Adrenal gland (tissue), 9 donors: ENCODE measurements at regions not wholly inside any gene's neighbourhood (a gene's known extent, or its start where the extent isn't known, plus 50 kb on each side); places are given as distances from the start of the nearest gene placed in this dataset.

ENCODE experiments used
- DNase-seq, 7 donors: peaks; one replicate each; pipeline ENCODE4 v3.0.0-alpha.2; 2019 to 2020
- H3K27ac ChIP-seq, 5 donors: fragments of 200-600 bp; sonication (generic) in 4 of 5; 1 replicate in 3 of 5; 2 replicates in 2 of 5; pipeline versions ENCODE4 v1.5.1 to v1.8.0; 2016 to 2020; ENCODE audit warnings: mild to moderate bottlenecking in 1 of 5
- H3K27me3 ChIP-seq: fragments of 200-600 bp; 2 replicates; pipeline ENCODE4 v1.8.0; 2021
- H3K36me3 ChIP-seq, 2 donors: fragments of 200-600 bp; replicated peaks in 1 of 2; 1 replicate in 1 of 2; 2 replicates in 1 of 2; pipeline versions ENCODE4 v1.5.1 to v1.8.0; 2018 to 2022
- H3K4me1 ChIP-seq, 2 donors: fragments of 200-600 bp; replicated peaks in 1 of 2; 1 replicate in 1 of 2; 2 replicates in 1 of 2; pipeline versions ENCODE4 v1.5.1 to v1.8.0; 2018 to 2021
- H3K4me3 ChIP-seq, 4 donors: fragments of 200-600 bp; sonication (generic) in 3 of 4; one replicate each; pipeline ENCODE4 v1.5.1; 2016 to 2018
- H3K9me3 ChIP-seq, 3 donors: fragments of 200-600 bp; sonication (generic) in 1 of 3; replicated peaks in 1 of 3; 1 replicate in 2 of 3; 2 replicates in 1 of 3; pipeline versions ENCODE4 v1.5.1 to v1.8.0; 2016 to 2021
- POLR2A ChIP-seq, 2 donors: fragments of 450-650 bp; IDR thresholded peaks; one replicate each; pipeline ENCODE4 v1.6.1; 2017; ENCODE audit warnings: antibody characterized with exemption in 2 of 2, mild to moderate bottlenecking in 2 of 2, moderate library complexity in 1 of 2
- WGBS, 4 donors: extraction: QIAGEN DNeasy Blood & Tissue Kit in 2 of 4; methylation state at CpG; one replicate each; pipeline versions ENCODE4 v1.1.5 to v1.1.7; 2013 to 2017; 5-methylcytosine and 5-hydroxymethylcytosine counted together
- intact Hi-C, 2 donors: fragments of 100-400 bp; cut with DNase I; formaldehyde crosslinking; loops; one replicate each; pipeline versions ENCODE4 v1.14.1 to v1.15.0; 2022 to 2023
- TF ChIP-seq, protein P1 (sequence below), 6 experiments: fragments of 450-650 bp in 4 of 6; fragments of 200-600 bp in 2 of 6; sonication (generic) in 1 of 6; IDR thresholded peaks; 1 replicate in 5 of 6; 2 replicates in 1 of 6; pipeline versions ENCODE4 v1.5.1 to v1.8.0; 2016 to 2021; ENCODE audit warnings: antibody characterized with exemption in 6 of 6, mild to moderate bottlenecking in 2 of 6, moderate library complexity in 1 of 6
- donor health status: healthy with polysubstance abuse.
- donor health status: Bipolar disorder and iron deficiency.
- donor health status: DM: yes; HTN: yes; CAD: no.
- donor health status: DM: no; HTN: no; CAD: no.
- donor health status: DM: no; HTN: no; CAD: no.

DNA sequence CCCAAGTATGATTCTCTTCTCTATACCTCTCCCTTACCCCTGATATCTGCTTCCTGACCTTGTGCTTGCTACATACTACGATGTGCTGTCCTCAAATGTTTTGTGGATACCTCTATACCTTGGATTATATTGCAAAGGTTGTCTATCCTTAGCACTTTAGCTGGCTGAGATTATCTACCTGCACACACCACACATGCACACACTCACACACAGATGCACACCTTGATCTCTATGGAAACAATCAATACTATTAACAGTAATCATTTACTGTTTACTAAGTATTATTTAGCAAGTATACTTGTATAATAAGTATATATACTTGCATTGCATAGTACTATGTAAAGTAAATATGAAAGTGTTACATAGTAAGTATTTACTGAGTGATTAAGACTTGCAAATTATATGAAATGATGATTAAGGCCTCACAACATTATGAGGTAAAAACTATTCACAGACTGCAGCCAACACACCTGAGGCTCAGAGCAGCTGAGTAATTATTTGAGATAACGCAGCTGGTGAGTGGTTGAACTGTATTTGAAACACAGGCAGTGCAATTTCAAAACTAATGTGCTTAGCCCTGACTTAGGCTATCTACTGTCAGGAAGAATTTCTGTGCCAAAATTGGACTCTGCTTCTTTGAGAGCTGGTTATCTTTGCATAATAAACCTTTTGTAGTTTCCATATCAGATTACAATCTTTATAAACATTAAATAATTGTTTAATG, 699.9 kb downstream of the FRK start:
- H3K27me3 ChIP-seq, result no peaks in the 10 kb centered on the region
- H3K9me3 ChIP-seq, result no peaks in the 10 kb centered on the region
- DNase-seq, result no peak
- intact Hi-C loops, result no loop called here
- H3K4me1 ChIP-seq, result no peaks in the 10 kb centered on the region
- no peak overlapping the region for H3K27ac ChIP-seq
- no peak for TF ChIP-seq POLR2A (IDR thresholded peaks at IDR 0.05)
- TF ChIP-seq, protein P1, sequence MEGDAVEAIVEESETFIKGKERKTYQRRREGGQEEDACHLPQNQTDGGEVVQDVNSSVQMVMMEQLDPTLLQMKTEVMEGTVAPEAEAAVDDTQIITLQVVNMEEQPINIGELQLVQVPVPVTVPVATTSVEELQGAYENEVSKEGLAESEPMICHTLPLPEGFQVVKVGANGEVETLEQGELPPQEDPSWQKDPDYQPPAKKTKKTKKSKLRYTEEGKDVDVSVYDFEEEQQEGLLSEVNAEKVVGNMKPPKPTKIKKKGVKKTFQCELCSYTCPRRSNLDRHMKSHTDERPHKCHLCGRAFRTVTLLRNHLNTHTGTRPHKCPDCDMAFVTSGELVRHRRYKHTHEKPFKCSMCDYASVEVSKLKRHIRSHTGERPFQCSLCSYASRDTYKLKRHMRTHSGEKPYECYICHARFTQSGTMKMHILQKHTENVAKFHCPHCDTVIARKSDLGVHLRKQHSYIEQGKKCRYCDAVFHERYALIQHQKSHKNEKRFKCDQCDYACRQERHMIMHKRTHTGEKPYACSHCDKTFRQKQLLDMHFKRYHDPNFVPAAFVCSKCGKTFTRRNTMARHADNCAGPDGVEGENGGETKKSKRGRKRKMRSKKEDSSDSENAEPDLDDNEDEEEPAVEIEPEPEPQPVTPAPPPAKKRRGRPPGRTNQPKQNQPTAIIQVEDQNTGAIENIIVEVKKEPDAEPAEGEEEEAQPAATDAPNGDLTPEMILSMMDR (IDR thresholded peaks at IDR 0.05), result no peak
- 70 to 83% (median 78%) methylated on average over 2 of the region's 2 CpGs for WGBS, 4 donors
- no peak overlapping the region for H3K4me3 ChIP-seq
- no peaks in the 10 kb centered on the region for H3K36me3 ChIP-seq

DNA sequence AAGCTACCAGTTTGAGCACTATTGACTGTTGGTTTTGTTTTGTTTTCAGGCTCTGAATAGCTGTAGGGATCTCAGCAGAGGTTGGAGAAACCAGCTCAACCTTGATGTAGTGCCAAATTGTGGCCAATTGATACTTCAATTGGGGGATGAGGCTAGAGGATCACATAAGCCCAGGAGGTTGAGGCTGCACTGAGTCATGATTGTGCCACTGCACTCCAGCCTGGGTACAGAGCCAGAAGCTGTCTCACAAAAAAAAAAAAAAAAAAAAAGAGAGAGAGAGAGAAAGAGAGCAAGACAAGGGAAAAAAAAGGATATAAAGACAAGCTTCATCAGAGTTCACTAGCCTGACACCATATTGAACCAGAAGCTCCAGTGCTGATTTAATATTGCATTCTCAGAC, 702.1 kb downstream of the FRK start:
- intact Hi-C loops, result no loop called here
- TF ChIP-seq, protein P1 (IDR thresholded peaks at IDR 0.05), result no peak
- no peak for TF ChIP-seq POLR2A (IDR thresholded peaks at IDR 0.05)
- DNase-seq, result peak in 6 of 7 donors; percentile 15 to 39 (median 24)

GRCh38 chr6:115356371-115356770, 704.3 kb downstream of the FRK start:
- 66 to 80% (median 68%) methylated on average over 1 of the region's 1 CpG for WGBS, 4 donors
- intact Hi-C loops, result no loop called here

More for the DNA sequence above, 702.1 kb downstream of the FRK start:
- no peaks in the 10 kb centered on the region for H3K27me3 ChIP-seq
- no peak overlapping the region for H3K4me3 ChIP-seq
- H3K36me3 ChIP-seq, result no peaks in the 10 kb centered on the region
- no peak overlapping the region for H3K27ac ChIP-seq
- H3K4me1 ChIP-seq, result no peaks in the 10 kb centered on the region
- no peaks in the 10 kb centered on the region for H3K9me3 ChIP-seq

GRCh38 chr6:115323001-115323400, 737.7 kb downstream of the FRK start:
- H3K4me1 ChIP-seq, result no peaks in the 10 kb centered on the region

More at GRCh38 chr6:115356371-115356770, 704.3 kb downstream of the FRK start:
- H3K27ac ChIP-seq, result no peak overlapping the region
- no peaks in the 10 kb centered on the region for H3K36me3 ChIP-seq
- TF ChIP-seq POLR2A (IDR thresholded peaks at IDR 0.05), result no peak
- TF ChIP-seq, protein P1 (IDR thresholded peaks at IDR 0.05), result no peak
- no peaks in the 10 kb centered on the region for H3K4me1 ChIP-seq
- no peak overlapping the region for H3K4me3 ChIP-seq
- no peaks in the 10 kb centered on the region for H3K9me3 ChIP-seq
- no peaks in the 10 kb centered on the region for H3K27me3 ChIP-seq
- no peak for DNase-seq

More at GRCh38 chr6:115323001-115323400, 737.7 kb downstream of the FRK start:
- intact Hi-C loops, result no loop called here
- Histone ChIP-seq H3K4me3 (no peak overlapping the region), H3K27me3 (no peaks in the 10 kb centered on the region), H3K27ac (no peak overlapping the region), H3K9me3 (no peaks in the 10 kb centered on the region), H3K36me3 (no peaks in the 10 kb centered on the region)
- no peak for DNase-seq
- 36 to 52% (median 46%) methylated on average over 1 of the region's 1 CpG for WGBS, 4 donors
- no peak for TF ChIP-seq POLR2A (IDR thresholded peaks at IDR 0.05)
- TF ChIP-seq, protein P1 (IDR thresholded peaks at IDR 0.05), result no peak
